ENCODE measurements at regions not wholly inside any gene's neighbourhood (a gene's known extent, or its start where the extent isn't known, plus 50 kb on each side); places are given as distances from the start of the nearest gene placed in this dataset.

- no peak for TF ChIP-seq MAX (IDR thresholded peaks at IDR 0.05; ENCODE audit: low read depth, low read length)
- TF ChIP-seq MYC (IDR thresholded peaks at IDR 0.05; ENCODE audit: low read depth, low read length) = no peak
- no peak for TF ChIP-seq POLR2A (IDR thresholded peaks at IDR 0.05; ENCODE audit: extremely low read depth, insufficient read length)
- no peak for TF ChIP-seq CTCF (IDR thresholded peaks at IDR 0.05; ENCODE audit: low read depth, low read length)
- DNase-seq (ENCODE audit: low read depth) = peak; percentile 65
- H3K4me3 ChIP-seq (ENCODE audit: low read depth, low read length) = no peak overlapping the region
Observed at GRCh38 chr2:768451-768850, 91.2 kb upstream of the TMEM18 start.

GRCh38 chr2:767944-768343 lies 90.7 kb upstream of the TMEM18 start:
- TF ChIP-seq MAX (IDR thresholded peaks at IDR 0.05; ENCODE audit: low read depth, low read length) (0 out of 2 replicates have a peak, but pooled peaks have one; percentile 21), MYC (IDR thresholded peaks at IDR 0.05; ENCODE audit: low read depth, low read length) (no peak)
- peak; percentile 86 for DNase-seq (ENCODE audit: low read depth)
- peak overlapping the region; percentile 6 for H3K4me3 ChIP-seq (ENCODE audit: low read depth, low read length)

GRCh38 chr2:767440-767839 lies 90.2 kb upstream of the TMEM18 start:
- TF ChIP-seq CTCF (IDR thresholded peaks at IDR 0.05; ENCODE audit: low read depth, low read length) = no peak
- TF ChIP-seq POLR2A (IDR thresholded peaks at IDR 0.05; ENCODE audit: extremely low read depth, insufficient read length) = no peak
- peak; percentile 98 for TF ChIP-seq MAX (IDR thresholded peaks at IDR 0.05; ENCODE audit: low read depth, low read length)
- peak; percentile 90 for TF ChIP-seq MYC (IDR thresholded peaks at IDR 0.05; ENCODE audit: low read depth, low read length)
- peak overlapping the region; percentile 6 for H3K4me3 ChIP-seq (ENCODE audit: low read depth, low read length)
- DNase-seq (ENCODE audit: low read depth) = peak; percentile 98

- H3K4me3 ChIP-seq (ENCODE audit: low read depth, low read length) = no peak overlapping the region
- TF ChIP-seq MYC (IDR thresholded peaks at IDR 0.05; ENCODE audit: low read depth, low read length) = no peak
- TF ChIP-seq CTCF (IDR thresholded peaks at IDR 0.05; ENCODE audit: low read depth, low read length) = no peak
- TF ChIP-seq POLR2A (IDR thresholded peaks at IDR 0.05; ENCODE audit: extremely low read depth, insufficient read length) = no peak
- no peak for TF ChIP-seq MAX (IDR thresholded peaks at IDR 0.05; ENCODE audit: low read depth, low read length)
- no peak for DNase-seq (ENCODE audit: low read depth)
Observed at GRCh38 chr2:766255-766654, 89.0 kb upstream of the TMEM18 start.

GRCh38 chr2:765369-765768 lies 88.2 kb upstream of the TMEM18 start:
- TF ChIP-seq CTCF (IDR thresholded peaks at IDR 0.05; ENCODE audit: low read depth, low read length) (no peak), MYC (IDR thresholded peaks at IDR 0.05; ENCODE audit: low read depth, low read length) (no peak), MAX (IDR thresholded peaks at IDR 0.05; ENCODE audit: low read depth, low read length) (peak; percentile 49; the same call in 1 of the 2 replicates), POLR2A (IDR thresholded peaks at IDR 0.05; ENCODE audit: extremely low read depth, insufficient read length) (no peak)

GRCh38 chr2:763766-764525 lies 86.7 kb upstream of the TMEM18 start:
- DNase-seq (ENCODE audit: low read depth) = no peak
- TF ChIP-seq MAX (IDR thresholded peaks at IDR 0.05; ENCODE audit: low read depth, low read length) (no peak), MYC (IDR thresholded peaks at IDR 0.05; ENCODE audit: low read depth, low read length) (no peak), POLR2A (IDR thresholded peaks at IDR 0.05; ENCODE audit: extremely low read depth, insufficient read length) (no peak), CTCF (IDR thresholded peaks at IDR 0.05; ENCODE audit: low read depth, low read length) (no peak)
- H3K4me3 ChIP-seq (ENCODE audit: low read depth, low read length) = no peak overlapping the region

More at GRCh38 chr2:765369-765768, 88.2 kb upstream of the TMEM18 start:
- no peak for DNase-seq (ENCODE audit: low read depth)
- H3K4me3 ChIP-seq (ENCODE audit: low read depth, low read length) = no peak overlapping the region

All from NB4 (cell line).